ENCODE measurements at regions not wholly inside any gene's neighbourhood (a gene's known extent, or its start where the extent isn't known, plus 50 kb on each side); places are given as distances from the start of the nearest gene placed in this dataset.

DNA sequence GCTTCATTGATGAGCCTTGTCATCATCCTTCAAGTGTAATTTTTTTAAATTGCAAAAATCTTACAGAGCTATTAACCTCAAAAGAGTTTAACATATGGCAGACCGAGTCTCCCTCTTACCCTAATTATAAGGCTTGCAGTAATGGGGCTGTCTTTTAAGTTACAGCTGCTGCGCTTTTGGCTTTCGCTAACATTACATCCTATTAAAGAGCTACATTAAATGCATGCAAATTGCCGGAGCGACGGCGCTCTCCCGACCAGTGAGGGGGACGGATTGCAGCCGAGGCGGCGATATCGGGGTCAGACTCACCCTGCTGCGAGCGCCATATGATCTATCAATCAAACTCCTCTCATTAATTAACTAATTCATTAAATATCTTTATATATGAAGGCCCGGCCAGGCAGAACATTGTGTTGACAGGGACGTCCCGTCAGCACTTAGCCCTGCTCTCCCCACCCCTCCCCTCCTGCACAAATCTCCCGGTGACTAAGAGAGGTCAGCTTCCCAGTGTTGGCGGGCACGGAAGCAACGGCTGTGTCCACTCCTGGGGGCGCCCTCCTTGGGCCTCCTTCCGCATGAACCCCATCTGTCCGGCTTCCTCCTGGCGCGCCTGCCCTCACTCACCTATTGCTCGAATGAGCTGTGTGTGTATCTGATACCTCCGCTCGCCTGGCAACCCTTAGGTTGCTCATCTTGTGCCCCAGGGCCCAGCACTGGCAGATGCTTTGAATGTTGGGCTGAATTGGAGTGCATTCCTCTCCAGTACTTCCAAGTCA is 156.0 kb upstream of the CADM1 start:
- TF ChIP-seq CTCF (IDR thresholded peaks at IDR 0.05; ENCODE audit: low read depth, low read length, poor library complexity, severe bottlenecking), result no peak
- TF ChIP-seq EZH2phosphoT487 (IDR thresholded peaks at IDR 0.05; ENCODE audit: borderline replicate concordance, low read length), result no peak

Measured in DOHH2 (cell line).